ENCODE measurements at regions not wholly inside any gene's neighbourhood (a gene's known extent, or its start where the extent isn't known, plus 50 kb on each side); places are given as distances from the start of the nearest gene placed in this dataset.

DNA sequence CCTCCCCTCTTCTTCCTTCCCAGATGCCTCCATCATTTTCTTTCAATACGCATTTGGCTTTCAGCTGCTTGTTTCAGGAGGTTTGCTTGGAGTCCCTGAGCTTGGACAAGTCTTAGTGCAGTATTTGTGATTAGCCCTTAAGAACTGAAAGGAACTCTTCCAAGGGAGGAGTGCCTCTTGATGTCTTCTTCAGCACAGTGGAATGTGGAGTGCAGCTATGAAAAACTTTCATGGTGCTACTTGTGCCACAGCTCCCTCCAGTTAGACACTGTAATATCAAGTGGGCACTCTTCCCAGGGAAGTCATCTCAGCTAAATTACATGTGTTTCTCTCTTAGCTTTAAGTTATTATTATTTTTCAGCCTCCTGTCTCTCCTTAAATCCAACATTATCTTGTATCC lies 173.1 kb downstream of the NECTIN3 start:
- DNase-seq, result no peak

GRCh38 chr3:111246967-111247760 lies 175.5 kb downstream of the NECTIN3 start:
- DNase-seq, result no peak

GRCh38 chr3:111248406-111248805 lies 176.8 kb downstream of the NECTIN3 start:
- no peak for DNase-seq

DNA sequence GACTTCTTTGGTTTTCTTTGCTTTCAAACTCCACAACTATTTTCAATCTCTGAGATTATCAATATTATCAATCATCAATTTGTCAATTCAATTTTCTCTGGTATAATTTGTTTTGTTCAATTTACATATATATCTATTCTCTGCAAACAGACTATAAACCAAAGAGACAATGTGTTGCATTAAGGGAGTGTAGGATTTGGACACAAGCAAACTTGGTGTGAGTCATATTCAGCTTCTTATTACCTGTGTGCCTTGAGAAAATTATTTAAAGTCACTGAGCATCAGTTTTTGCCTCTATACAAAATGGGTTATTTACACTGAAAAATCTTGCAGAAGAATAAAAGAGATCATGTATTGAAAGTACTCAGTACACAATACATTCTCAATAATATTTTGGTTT lies 177.8 kb downstream of the NECTIN3 start:
- no peak for DNase-seq

- DNase-seq, result no peak
Observed at GRCh38 chr3:111252779-111253178, 181.2 kb downstream of the NECTIN3 start.

- no peak for DNase-seq
Observed at GRCh38 chr3:111253733-111254132, 182.1 kb downstream of the NECTIN3 start.

- DNase-seq, result no peak
Observed at GRCh38 chr3:111260878-111261277, 189.3 kb downstream of the NECTIN3 start.

DNA sequence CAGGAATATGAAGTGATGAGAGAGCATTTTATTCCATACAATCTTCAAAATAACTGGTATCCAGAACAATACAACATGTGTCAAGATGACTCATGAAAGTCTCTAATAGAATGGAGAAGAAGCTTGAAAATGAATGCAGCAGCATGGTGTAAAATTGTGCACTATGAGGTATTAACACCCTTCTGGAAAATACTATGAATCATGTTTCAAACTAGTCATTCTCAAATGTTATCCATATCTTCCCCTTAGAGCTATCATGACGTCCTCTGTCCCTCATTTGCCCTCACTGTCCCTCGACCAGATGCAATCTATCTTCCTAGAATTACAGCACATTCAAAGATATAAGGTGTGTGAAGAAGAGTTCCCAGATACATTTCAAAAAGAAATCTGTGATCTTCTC lies 198.2 kb downstream of the NECTIN3 start:
- no peak for DNase-seq

- no peak for DNase-seq
Observed at GRCh38 chr3:111277226-111277625, 205.6 kb downstream of the NECTIN3 start.

DNA sequence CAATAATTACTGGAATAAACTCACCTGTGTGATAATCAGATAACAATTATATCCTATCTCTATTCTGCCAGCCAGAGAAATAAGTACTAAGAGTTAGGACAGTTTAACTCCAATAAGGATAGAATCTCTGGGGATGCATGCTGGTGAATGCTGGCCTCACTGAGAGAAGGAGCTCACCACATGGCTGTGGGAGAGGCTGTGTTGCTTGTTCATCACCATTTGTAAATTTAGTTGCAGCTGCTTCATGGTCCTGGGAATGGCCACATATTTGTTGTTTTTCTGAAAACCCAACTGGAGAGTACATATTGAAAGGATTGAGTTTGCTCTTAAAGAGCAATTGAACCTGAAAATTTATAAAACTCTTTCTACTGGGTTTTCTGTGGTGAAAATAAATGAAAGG lies 207.3 kb downstream of the NECTIN3 start:
- DNase-seq, result no peak

- DNase-seq, result no peak
Observed at GRCh38 chr3:111282024-111282423, 210.4 kb downstream of the NECTIN3 start.

DNA sequence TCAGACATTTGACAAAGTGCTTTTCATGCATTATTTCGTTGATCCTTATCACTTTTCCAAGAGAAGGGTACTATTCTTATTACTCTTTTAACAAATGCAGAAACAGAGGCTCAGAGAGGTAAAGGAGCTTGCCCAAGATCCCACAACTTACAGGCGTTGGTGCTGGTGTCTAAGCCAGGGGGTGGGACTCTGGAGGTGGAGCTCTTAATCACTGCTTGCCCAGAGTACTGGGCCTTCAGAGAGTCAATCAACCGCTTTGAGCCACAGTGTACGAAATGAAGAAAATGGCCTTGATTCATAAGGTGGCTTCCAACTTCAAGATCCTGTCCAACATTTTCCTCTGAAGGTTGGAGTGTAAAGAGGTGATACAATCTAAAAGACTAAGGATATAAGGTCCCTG lies 211.5 kb downstream of the NECTIN3 start:
- no peak for DNase-seq

DNA sequence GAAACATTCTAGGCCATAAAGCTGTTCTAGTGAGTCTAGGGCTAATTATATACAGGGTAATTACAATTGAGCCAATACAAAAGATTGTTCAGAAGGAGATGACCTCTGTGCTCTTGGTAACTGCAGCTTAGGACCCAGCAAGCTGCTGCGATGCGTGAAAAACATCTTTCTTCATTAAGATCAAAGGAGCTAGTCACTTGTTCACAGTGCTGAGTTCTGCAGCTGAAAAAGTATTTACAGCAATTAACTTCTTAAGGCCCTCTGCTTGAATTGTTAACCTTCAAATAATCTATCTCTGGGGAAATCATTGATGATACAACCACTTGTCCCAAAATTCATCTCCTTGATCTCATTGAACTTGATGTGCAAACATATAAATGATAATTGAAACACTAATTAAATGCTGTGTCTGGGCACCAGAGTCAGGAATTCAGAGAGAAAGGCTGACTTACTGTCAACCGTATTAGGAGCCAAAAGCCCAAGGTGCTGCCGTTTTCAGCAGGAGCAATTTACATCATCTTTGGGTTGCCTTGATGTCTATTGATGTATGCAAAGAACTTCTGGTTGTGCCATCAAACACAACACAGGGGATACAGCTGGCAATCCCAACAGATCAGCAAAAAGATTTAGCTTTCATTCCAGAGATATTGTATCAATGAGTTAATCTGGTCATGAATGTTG lies 213.0 kb downstream of the NECTIN3 start:
- no peak for DNase-seq

DNA sequence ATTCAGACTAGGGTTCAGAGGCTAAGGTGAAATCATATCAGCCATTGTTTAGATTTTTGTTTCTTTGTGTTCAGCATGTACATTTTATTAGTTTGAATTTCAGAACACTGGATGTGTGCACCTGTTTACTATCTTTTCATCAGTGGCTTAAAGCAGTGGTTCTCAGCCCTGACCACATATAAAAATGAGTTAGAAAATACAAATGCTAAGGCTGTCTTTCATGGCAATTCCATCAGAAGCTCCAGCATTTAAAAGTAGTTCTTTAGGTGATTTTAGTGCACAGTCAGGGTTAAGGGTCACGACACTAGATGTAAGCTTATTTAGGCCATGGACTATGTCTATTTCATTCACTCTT lies 213.5 kb downstream of the NECTIN3 start:
- DNase-seq, result no peak

DNA sequence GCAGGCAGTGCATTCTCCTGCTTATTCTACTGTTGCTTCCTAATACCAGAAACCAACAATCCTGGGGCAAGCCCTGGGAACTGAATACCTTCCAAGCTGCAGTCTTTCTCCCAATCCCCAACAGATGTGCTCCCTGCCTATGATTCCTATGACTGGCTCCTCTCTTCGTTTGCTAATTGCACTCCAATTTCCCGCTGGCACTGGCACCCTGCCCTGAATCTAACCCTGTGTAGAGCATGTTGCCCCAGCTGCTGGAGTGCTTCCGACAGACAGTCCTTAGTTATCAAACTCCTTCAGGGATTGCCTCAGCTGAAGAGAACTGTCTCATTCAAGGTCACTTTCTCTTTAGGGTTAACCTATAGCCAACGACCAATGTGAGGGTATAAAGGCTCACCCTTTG lies 214.1 kb downstream of the NECTIN3 start:
- no peak for DNase-seq

DNA sequence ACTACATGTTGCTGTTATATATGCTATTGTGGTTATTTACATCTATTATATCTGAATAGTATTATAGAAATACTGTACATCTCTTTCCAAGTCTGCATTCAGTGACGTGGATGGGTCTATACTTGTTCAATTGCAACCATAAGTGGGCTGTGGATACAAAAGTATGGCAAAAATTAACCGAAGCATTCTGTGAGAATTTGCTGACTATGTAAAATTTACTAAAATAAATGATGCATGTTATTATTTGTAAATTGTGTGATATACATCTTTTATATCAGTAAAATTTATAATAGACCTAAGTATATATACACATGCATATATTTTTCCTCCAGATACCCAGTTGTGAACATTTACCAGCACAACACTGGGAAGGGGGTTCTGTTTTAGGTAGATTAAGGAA lies 215.1 kb downstream of the NECTIN3 start:
- DNase-seq, result no peak

DNA sequence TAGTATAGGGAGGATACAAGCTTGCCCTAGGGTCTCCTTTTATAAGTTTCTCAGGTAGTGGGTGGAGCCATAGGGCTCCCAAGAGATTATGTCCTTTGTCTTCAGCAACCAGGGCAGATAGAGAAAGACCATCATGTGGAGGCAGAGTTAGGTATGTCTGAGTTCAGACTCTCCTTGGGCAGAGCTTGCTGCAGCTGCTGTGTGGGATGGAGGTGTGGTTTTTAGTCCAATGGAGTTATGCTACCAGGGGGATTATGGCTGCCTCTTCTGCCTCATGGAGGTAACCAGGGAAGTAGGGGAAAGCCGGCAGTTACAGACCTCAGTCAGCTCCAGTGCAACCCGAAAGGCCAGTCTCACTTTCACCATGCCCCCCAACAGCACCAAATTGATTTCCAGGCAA lies 220.5 kb downstream of the NECTIN3 start:
- no peak for DNase-seq

GRCh38 chr3:111299192-111299615 lies 227.6 kb downstream of the NECTIN3 start:
- DNase-seq, result no peak

DNA sequence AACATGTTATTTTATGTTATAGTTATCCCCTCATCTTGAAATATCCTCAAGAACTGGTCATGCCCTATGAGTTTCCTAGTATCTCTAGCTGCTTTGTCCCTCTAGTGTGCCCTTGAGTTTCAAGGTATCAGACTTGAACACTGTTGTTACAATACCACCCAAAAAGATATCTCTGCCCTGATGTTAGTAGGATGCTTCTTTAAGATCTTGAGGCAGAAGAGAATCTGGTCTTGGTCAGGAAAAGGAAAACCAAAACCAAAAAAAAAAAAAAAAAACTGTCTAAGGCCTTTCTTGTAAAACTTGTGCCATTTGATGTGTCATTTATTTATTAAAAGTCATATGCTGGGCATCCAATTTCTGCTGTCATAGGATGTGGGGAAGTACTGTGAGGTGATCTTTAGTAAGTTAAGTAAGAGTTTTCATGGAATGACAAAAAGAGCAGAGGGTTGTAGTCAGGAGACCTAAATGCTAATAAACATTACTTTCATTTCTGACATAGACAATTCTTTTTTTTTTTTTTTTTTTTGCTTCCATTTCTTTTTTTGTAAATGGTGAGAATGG lies 229.7 kb downstream of the NECTIN3 start:
- DNase-seq, result no peak

- DNase-seq, result no peak
Observed at GRCh38 chr3:111302063-111302462, 230.4 kb downstream of the NECTIN3 start.

DNA sequence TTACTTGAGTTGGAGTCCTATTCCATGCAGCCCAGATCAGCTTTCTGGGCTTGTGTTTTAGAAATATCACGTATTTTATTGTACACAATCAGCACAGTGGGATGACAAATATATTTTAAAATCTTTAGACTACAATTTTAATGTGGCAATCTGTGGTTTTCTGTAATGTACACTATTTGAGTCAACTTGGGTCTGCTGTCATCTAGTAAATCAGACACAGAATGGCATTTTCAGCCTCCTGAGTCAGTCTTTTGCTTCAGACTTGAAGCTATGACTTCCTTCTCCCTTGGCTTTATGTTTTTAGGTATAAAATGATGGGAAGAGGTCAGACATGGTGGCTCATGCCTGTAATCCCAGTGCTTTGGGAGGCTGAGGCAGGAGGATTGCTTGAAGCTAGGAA lies 232.1 kb downstream of the NECTIN3 start:
- DNase-seq, result no peak

DNA sequence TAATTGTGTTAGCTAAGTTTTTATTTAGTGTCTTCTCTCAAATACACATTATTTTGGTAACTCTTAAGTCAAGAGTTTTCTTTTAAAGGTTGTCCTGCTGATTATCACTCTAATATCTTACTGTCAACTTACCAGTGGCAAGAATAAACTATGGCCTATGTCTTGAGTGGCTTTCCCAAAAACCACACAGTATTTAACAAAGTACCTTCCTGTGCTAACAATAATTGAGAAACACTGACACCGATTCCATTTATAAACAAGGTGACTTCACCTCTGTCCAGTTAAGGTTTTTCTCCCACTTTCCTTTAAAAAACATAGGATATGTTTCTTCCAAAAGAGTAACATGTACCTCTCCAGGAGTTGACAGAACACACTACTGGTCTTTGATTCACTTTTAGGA lies 234.3 kb upstream of the CD96 start:
- DNase-seq, result no peak

GRCh38 chr3:111311126-111311525 lies 230.9 kb upstream of the CD96 start:
- DNase-seq, result no peak

DNA sequence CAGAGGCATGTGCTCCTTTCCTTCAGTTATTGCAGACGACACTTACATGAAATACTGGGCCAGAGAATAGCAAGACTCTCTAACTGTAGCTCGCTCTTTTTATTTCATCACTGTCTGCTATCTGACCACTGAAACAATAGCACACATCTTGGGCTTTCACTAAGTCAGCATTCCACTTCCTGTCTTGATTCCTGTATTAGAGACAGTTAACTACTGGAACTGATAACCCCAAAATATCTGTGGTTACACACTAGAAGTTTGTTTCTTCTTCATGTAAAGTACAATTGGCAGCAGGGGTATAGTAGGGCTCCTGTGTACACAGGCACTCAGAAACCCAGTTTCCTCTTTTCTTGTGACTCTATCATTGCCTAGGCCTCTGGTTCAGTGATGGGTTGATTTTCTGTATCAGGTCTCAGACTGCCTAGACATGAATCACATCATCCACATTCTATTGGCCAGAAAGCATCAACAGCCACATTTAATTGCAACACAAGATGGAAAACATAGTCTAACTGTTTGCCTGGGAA lies 230.2 kb upstream of the CD96 start:
- no peak for DNase-seq

Data from stimulated activated CD4-positive, alpha-beta T cell treated with anti-CD3 and anti-CD28 coated beads, Interleukin-4, amount 100 ng/mL, for 1 hour (primary cell).